Endothelial cell of umbilical vein (primary cell): ENCODE measurements at regions not wholly inside any gene's neighbourhood (a gene's known extent, or its start where the extent isn't known, plus 50 kb on each side); places are given as distances from the start of the nearest gene placed in this dataset.

Source experiments
- BruUV-seq: library from RNA; stranded (reverse); fragments of 400-500 nt; replicated peaks from 2 replicates; lab custom pipeline; 2021; lab: Mats Ljungman, UMichigan
- CTCF ChIA-PET: fragments of 300-600, 350-600 bp; sonication (Branson Sonifier 250); formaldehyde crosslinking; loops from one replicate; lab custom pipeline; 2021; ENCODE audit warnings: antibody characterized with exemption, inconsistent platforms; lab: Charles Lee
- POLR2A ChIA-PET: fragments of 300-600, 350-600 bp; sonication (Branson Sonifier 250); formaldehyde crosslinking; loops from one replicate; lab custom pipeline; 2021; ENCODE audit warnings: antibody characterized with exemption, inconsistent platforms; lab: Charles Lee
- DNase-seq: peaks from one replicate; pipeline ENCODE4 v3.0.0-alpha.2; 2011; ENCODE audit warnings: low read depth, low spot score
- FAIRE-seq: peaks from 2 replicates; lab custom pipeline; 2011; peaks lifted over from hg19 to GRCh38; lab: Jason Lieb, UNC
- H2AFZ ChIP-seq: 2 replicates; pipeline ENCODE4 v1.6.0; 2012; ENCODE audit warnings: low read depth, low read length, control low read depth, inconsistent platforms
- H3K27ac ChIP-seq: 2 replicates; pipeline ENCODE4 v1.5.1; 2011; ENCODE audit warnings: low read depth, mild to moderate bottlenecking, control low read depth, low read length, moderate library complexity; ENCODE audit not compliant: insufficient read depth
- H3K27me3 ChIP-seq, 2 experiments: 2 replicates each; pipeline versions ENCODE4 v1.6.0 to v1.6.1; 2011; ENCODE audit warnings: low read length in 2 of 2, mixed read lengths in 1 of 2; ENCODE audit not compliant: control insufficient read depth in 2 of 2, insufficient read depth in 2 of 2
- H3K36me3 ChIP-seq, 2 experiments: 2 replicates in 1 of 2; 3 replicates in 1 of 2; pipeline ENCODE4 v1.5.1; 2011; ENCODE audit warnings: low read length in 2 of 2, mild to moderate bottlenecking in 1 of 2, moderate library complexity in 1 of 2; ENCODE audit not compliant: control insufficient read depth in 2 of 2, insufficient read depth in 2 of 2; ENCODE audit errors: extremely low read depth in 1 of 2
- H3K4me1 ChIP-seq: 3 replicates; pipeline ENCODE4 v1.5.1; 2011; ENCODE audit warnings: mild to moderate bottlenecking, low read length; ENCODE audit not compliant: control insufficient read depth, insufficient read depth; ENCODE audit errors: extremely low read depth
- H3K4me2 ChIP-seq: 2 replicates; pipeline ENCODE4 v1.6.1; 2011; ENCODE audit warnings: low read length, control low read depth, mixed read lengths; ENCODE audit not compliant: insufficient read depth
- H3K4me3 ChIP-seq, 3 experiments: fragments of 200-600 bp in 1 of 3; sonication (generic), shearing (Covaris generic) in 1 of 3; replicated peaks in 1 of 3; 2 replicates each; pipeline ENCODE4 v1.5.1; 2011 to 2016; ENCODE audit warnings: control low read depth in 3 of 3, low read length in 3 of 3, mild to moderate bottlenecking in 2 of 3, inconsistent platforms in 1 of 3, low read depth in 1 of 3, moderate library complexity in 1 of 3; ENCODE audit not compliant: insufficient read depth in 1 of 3
- H3K79me2 ChIP-seq: 2 replicates; pipeline ENCODE4 v1.6.0; 2012; ENCODE audit warnings: low read length, inconsistent platforms; ENCODE audit not compliant: control insufficient read depth, insufficient read depth
- H3K9ac ChIP-seq: replicated peaks from 2 replicates; pipeline ENCODE3; 2011; ENCODE audit warnings: low read length, control low read depth; ENCODE audit not compliant: insufficient read depth; ENCODE audit errors: extremely low read depth
- H3K9me1 ChIP-seq: replicated peaks from 3 replicates; pipeline ENCODE4 v1.6.0; 2011; ENCODE audit warnings: mild to moderate bottlenecking, low read length; ENCODE audit not compliant: control insufficient read depth, insufficient read depth; ENCODE audit errors: extremely low read depth
- H3K9me3 ChIP-seq: replicated peaks from 2 replicates; pipeline ENCODE4 v1.5.1; 2012; ENCODE audit warnings: low read length, inconsistent platforms; ENCODE audit not compliant: control insufficient read depth, insufficient read depth
- H4K20me1 ChIP-seq: replicated peaks from 2 replicates; pipeline ENCODE3; 2011; ENCODE audit warnings: mild to moderate bottlenecking, low read length; ENCODE audit not compliant: control insufficient read depth, insufficient read depth; ENCODE audit errors: extremely low read depth
- EZH2 ChIP-seq: IDR thresholded peaks from 2 replicates; pipeline ENCODE4 v1.6.1; 2012; ENCODE audit warnings: borderline replicate concordance, low read depth, mild to moderate bottlenecking, moderate library complexity, low read length, inconsistent platforms; ENCODE audit not compliant: severe bottlenecking
- FOS ChIP-seq: IDR thresholded peaks from 2 replicates; pipeline ENCODE4 v1.6.1; 2011; ENCODE audit warnings: mild to moderate bottlenecking, low read length, moderate library complexity, borderline replicate concordance; ENCODE audit not compliant: insufficient read depth
- GATA2 ChIP-seq: IDR thresholded peaks from 2 replicates; pipeline ENCODE4 v1.7.0; 2011; ENCODE audit warnings: low read depth, mild to moderate bottlenecking, moderate library complexity, mixed read lengths, low read length; ENCODE audit not compliant: insufficient read length, insufficient read depth
- MAX ChIP-seq: IDR thresholded peaks from 2 replicates; pipeline ENCODE4 v1.6.1; 2011; ENCODE audit not compliant: insufficient read depth, insufficient read length
- MYC ChIP-seq: IDR thresholded peaks from one replicate; pipeline ENCODE4 v1.6.1; 2011; ENCODE audit warnings: mild to moderate bottlenecking, low read depth, low read length
- POLR2A ChIP-seq: IDR thresholded peaks from 2 replicates; pipeline ENCODE4 v1.6.1; 2012; ENCODE audit warnings: low read depth, mild to moderate bottlenecking, control low read depth, low read length
- POLR2AphosphoS5 ChIP-seq: IDR thresholded peaks from 2 replicates; pipeline ENCODE4 v1.6.1; 2012; ENCODE audit warnings: low read depth, mild to moderate bottlenecking, control low read depth, low read length, moderate library complexity; ENCODE audit not compliant: insufficient read depth
- dilution Hi-C: fragments of 300-500 bp; cut with MboI; formaldehyde crosslinking; loops from one replicate; pipeline ENCODE4 v1.15.0; 2019; ENCODE audit warnings: low sequenced_read_pairs; ENCODE audit not compliant: extremely low pct_ligation_motif_present
- intact Hi-C: fragments of 100-400 bp; cut with micrococcal nuclease; formaldehyde crosslinking; loops from one replicate; pipeline ENCODE4 v1.10.0; 2022

GRCh38 chr6:17219098-17219497 is 62.1 kb upstream of the RBM24 start:
- dilution Hi-C loops (no loop called here), intact Hi-C loops (no loop called here)
- Histone ChIP-seq H3K9me3 (no peaks in the 10 kb centered on the region), H3K36me3 (no peaks in the 10 kb centered on the region), H3K79me2 (no peaks in the 10 kb centered on the region), H3K9ac (no peak overlapping the region), H3K4me2 (no peak overlapping the region), H4K20me1 (no peaks in the 10 kb centered on the region), H3K9me1 (no peaks in the 10 kb centered on the region), H2AFZ (no peak overlapping the region), H3K4me1 (no peaks in the 10 kb centered on the region), H3K4me3 (no peak overlapping the region), H3K27ac (no peak overlapping the region), H3K27me3 (no peaks in the 10 kb centered on the region)
- FAIRE-seq (no peak), DNase-seq (no peak)
- ChIA-PET POLR2A (no interaction called here), CTCF (no interaction called here)
- BruUV-seq, result no TSS peak
- no peak for TF ChIP-seq MYC
- TF ChIP-seq GATA2, result no peak
- no peak for TF ChIP-seq POLR2AphosphoS5
- no peak for TF ChIP-seq POLR2A
- no peak for TF ChIP-seq FOS
- no peak for TF ChIP-seq EZH2
- no peak for TF ChIP-seq MAX

DNA sequence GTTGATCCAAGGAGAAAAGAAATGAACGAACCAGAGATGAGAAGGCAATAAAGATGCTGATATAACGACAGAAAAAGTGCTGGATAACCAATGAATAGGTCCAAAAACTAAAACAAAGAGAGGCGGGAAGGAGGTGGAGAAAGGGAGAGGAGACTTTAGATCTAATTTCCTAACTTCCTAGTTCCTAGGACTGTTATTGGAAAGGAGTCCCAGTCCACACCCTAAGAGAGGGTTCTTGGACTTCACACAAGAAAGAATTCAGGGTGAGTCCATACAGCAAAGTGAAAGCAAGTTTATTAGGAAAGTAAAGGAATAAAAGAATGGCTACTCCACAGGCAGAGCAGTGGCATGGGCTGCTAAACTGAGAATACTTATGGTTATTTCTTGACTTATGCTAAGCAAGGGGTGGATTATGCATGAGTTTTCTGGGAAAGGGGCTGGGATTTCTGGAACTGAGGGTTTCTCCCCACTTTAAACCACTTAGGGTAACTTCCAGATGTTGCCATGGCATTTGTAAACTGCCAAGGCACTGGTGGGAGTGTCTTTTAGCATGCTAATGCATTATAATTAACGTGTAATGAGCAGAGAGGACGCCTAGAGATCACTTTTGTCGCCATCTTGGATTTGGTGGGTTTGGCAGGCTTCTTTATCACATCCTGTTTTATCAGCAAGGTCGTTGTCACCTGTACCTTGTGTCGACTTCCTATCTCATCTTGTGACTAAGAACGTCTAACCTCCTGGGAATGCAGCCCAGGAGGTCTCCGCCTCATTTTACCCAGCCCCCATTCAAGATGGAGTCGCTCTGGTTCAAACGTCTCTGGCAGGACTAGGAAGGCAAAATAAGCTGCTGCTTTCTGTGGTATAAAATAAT is 60.9 kb upstream of the RBM24 start:
- no peaks in the 10 kb centered on the region for H3K79me2 ChIP-seq
- H3K4me1 ChIP-seq, result no peaks in the 10 kb centered on the region
- dilution Hi-C loops, result no loop called here
- no peaks in the 10 kb centered on the region for H3K36me3 ChIP-seq
- H3K27me3 ChIP-seq, result no peaks in the 10 kb centered on the region
- H4K20me1 ChIP-seq, result no peaks in the 10 kb centered on the region
- no peak overlapping the region for H3K4me3 ChIP-seq
- ChIA-PET POLR2A (no interaction called here), CTCF (no interaction called here)
- no peak overlapping the region for H3K4me2 ChIP-seq
- intact Hi-C loops, result no loop called here
- no peak overlapping the region for H3K27ac ChIP-seq
- FAIRE-seq, result no peak
- H3K9ac ChIP-seq, result no peak overlapping the region
- DNase-seq, result no peak
- no peak for TF ChIP-seq POLR2AphosphoS5
- TF ChIP-seq FOS, result no peak
- BruUV-seq, result no TSS peak
- no peak overlapping the region for H2AFZ ChIP-seq
- no peaks in the 10 kb centered on the region for H3K9me1 ChIP-seq
- no peaks in the 10 kb centered on the region for H3K9me3 ChIP-seq
